HG03520 (cell line): ENCODE measurements at regions not wholly inside any gene's neighbourhood (a gene's known extent, or its start where the extent isn't known, plus 50 kb on each side); places are given as distances from the start of the nearest gene placed in this dataset.
"Not testable (repeated sequence)": the region's sequence is repeated elsewhere in the genome, so short reads cannot be mapped to it uniquely, and the experiment has no call there.

ENCODE experiments used
- ATAC-seq: cut with Tn5 transposase; IDR thresholded peaks from one replicate; pipeline ENCODE4 v1.9.1; 2021; ENCODE audit warnings: mild to moderate bottlenecking, moderate library complexity; ENCODE audit not compliant: unreplicated experiment

DNA sequence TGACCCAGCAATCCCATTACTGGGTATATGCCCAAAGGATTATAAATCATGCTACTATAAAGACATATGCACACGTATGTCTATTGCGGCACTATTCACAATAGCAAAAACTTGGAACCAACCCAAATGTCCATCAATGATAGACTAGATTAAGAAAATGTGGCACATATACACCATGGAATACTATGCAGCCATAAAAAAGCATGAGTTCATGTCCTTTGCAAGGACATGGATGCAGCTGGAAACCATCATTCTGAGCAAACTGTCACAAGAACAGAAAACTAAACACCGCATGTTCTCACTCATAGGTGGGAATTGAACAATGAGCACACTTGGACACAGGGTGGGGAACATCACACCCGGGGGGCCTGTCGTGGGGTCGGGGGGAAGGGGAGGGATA, 80.1 kb upstream of the TMEM170B start:
- not testable (repeated sequence) for ATAC-seq

DNA sequence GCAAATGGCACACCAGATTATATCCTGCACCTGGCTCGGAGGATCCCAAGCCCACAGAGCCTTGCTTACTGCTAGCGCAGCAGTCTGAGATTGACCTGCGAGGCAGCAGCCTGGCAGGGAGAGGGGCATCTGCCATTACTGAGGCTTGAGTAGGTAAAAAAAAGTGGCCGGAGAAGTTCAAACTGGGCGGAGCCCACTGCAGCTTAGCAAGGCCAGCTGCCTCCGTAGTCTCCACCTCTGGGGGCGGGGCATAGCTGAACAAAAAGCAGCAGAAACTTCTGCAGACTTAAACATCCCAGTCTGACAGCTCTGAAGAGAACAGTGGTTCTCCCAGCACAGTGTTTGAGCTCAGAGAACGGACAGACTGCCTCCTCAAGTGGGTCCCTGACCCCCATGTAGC, 85.4 kb upstream of the TMEM170B start:
- ATAC-seq, result not testable (repeated sequence)

DNA sequence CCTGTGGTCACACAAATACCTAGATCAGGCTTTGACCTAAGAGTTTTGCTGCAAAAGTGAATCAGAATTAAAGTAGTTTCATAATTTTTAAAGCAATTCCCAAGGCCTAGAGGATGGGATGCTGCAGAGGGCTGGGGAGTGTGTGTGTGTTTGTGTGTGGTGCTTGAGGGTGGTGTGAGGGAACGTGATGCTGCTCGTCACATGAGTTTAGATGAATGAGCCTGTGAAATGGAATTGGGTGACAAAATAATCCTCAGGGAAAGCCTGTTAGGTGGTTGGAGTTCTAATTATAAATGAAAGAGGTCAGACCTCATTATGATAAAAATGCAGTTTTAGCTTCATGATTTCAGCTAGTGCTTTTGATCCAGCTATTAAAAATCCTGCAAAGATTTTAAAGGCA, 87.5 kb upstream of the TMEM170B start:
- ATAC-seq, result no peak

DNA sequence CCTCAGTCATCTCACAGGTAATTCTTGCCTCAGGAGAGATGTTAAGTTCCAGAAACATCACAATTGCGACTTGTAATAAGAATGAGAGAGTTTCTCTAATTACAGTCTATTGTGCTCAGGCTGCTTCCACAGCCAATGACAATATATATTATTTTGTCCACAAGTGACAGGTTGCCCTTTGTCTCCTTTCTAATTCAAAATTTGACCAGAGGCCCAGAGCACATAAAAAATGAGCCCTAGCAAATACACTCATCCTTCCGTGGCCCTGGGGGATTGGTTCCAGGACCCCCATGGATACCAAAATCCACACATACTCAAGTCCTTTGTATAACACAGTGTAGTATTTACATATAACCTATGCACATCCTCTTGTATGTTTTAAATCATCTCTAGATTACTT, 88.1 kb upstream of the TMEM170B start:
- ATAC-seq, result no peak

DNA sequence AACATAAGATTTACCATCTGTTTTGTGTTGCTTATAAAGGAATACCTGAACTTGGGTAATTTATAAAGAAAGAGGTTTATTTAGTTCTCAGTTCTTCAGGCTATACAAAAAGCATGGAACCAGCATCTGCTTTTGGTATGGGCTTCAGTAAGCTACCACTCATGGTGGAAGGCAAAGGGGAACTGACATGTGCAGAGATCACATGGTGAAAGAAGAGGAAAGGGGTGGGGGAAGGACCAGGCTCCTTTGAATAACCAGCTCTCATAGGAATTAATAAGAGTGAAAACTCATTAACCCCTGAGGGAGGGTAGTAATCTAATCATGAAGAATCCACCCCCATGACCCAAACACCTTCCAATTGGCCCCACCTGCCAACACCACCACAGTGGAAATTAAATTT, 89.5 kb upstream of the TMEM170B start:
- no peak for ATAC-seq

DNA sequence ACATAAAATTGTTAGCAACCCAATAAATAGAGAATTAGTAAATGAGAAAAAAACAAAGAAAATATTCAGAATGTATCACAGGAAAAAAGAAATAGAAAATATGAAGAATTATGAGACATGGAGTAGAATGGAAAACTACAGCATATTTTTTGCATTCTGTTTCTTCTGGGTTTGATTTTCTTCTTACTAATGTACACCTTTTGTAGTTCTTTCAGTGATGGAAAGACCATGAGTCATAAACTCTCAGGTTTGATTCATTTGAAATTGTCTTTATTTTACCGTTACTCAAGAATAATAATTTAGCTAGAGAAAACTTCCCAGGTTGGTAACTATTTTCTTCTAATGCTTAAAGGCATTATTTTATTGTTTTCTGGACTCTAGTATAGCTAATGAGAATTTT, 90.3 kb upstream of the TMEM170B start:
- no peak for ATAC-seq

DNA sequence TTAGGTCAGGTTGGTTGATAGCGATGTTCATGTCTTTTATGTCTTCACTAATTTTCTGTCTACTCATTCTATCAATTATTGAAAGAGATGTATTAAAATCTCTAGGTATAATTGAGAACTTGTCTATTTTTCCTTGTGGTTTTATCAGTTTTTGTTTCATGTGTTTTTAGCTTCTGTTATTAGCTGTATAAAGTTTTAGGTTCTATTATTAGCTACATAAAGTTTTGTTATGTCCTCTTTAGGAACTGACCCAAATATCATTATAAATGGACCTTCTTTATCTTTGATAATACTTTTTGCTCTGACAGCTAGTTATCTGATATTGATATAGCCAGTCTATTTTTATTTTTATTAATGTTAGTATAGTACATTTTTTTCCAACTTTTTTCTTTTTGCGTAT, 92.4 kb upstream of the TMEM170B start:
- no peak for ATAC-seq

DNA sequence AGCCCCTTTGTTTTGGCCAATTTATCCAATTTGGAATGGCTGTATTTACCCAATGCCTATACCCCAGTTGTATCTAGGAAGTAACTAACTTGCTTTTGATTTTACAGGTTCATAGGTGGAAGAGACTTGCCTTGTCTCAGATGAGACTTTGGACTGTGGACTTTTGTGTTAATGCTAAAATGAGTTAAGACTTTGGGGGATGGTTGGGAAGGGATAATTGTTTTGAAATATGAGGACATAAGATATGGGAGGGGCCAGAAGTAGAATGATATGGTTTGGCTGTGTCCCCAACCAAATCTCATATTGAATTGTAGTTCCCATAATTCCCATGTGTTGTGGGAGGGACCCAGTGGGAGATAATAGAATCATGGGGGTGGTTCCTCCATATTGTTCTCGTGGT, 94.4 kb upstream of the TMEM170B start:
- not testable (repeated sequence) for ATAC-seq

DNA sequence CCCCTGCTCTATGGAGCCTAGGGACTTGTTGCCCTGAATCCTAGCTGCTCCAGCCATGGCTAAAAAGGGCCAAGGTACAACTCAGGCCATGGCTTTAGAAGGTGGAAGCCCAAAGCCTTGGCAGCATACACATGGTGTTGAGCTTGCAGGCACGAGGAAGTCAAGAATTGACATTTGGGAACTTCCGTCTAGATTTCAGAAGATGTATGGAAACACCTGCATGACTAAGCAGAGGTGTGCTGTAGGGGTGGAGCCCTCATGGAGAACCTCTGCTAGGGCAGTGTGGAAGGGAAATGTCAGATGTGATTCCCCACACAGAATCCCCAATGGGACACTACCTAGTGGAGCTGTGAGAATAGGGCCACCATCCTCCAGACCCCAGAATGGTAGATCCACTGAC, 95.1 kb upstream of the TMEM170B start:
- ATAC-seq, result no peak

DNA sequence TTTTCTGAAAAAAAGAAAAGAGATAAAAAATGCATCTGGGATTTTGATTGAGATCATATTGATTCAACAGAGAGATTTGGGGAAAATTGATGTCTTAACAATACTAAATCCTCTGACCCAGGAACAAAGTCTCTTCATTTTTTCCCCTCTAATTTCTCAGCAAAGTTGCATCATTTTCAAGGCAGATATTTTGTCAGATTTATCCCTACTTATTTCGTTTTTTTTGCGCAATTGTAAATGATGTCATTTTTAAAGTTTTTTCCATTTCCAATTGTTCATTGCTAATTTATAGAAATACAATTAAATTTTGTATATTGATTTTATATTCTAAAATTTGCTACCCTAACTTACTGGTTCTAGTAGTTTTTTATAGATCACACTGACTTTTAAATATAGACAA, 97.7 kb upstream of the TMEM170B start:
- ATAC-seq, result no peak

DNA sequence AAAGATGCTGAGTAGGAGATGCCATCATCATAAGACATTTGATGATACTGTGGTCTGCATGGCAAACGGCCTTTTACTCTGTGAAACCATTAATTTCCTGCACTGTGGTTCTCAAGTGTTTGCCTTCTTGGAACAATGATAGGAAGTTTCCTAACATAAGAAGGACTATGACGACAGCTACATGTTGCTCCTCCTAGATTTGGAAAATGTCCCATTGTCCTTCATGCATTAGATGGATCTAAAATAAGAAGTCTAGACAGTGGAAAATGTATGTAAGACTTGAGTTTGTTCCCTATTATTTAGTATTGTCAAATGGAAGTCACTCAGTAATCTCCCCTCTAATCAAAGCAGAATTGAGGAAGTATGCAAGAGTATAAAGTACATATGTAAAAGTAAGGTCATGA, 98.5 kb upstream of the TMEM170B start:
- ATAC-seq, result no peak

DNA sequence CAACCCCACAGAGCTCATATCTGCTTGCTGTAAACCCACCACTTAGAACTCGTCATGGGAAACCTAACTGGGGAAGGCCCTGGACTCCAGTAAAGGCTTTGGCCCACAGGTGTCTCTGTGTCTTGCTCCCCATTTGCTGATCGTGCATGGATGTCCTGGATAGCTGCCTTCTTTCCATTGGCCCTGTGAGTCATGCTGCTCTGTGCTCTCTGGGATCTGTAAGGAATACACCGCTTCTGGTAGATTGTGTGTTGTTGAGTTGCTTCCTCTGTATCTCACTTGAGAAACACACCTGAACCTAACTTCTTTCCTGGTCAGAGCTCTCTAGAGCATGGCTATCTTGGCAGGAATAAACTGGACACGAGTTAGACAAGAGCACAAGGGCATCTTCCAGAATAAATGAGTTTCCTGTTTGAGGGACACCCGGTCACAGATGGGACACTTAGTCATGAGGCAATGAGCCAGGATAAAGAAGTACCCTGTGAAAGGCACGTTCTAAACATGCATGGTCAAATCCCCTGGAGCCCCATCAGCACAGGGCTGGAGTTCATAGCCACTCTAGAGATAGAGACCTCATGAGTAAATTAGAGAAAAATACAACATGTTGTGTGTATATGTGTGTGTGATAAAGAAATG, 99.6 kb upstream of the TMEM170B start:
- no peak for ATAC-seq

DNA sequence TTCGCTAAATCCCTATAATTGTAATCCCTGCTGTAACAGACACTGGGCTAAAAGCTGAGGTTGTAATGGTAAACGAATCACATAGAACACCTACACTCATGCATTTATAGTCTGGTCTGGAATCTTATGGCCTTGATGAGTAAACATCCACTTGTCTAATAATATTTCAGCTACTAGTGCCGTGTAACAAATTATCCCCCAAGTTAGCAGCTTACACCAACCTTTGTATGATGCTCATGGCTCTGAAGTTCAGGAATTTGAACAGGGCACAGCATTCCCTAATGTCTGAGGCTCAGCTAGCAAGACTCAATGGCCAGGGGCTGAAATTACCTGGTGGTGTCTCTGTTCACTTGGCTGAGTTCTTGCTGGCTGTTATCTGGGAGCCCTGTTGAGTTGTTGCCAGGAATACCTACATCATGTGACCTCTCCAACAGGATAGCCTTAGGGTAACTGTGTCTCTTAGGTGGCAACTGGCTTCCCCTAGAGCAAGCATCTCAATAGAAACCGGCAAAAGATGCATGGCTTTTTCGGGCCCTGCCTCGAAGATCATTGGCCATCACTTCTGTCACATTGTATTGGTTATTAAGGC, 100.9 kb upstream of the TMEM170B start:
- no peak for ATAC-seq

DNA sequence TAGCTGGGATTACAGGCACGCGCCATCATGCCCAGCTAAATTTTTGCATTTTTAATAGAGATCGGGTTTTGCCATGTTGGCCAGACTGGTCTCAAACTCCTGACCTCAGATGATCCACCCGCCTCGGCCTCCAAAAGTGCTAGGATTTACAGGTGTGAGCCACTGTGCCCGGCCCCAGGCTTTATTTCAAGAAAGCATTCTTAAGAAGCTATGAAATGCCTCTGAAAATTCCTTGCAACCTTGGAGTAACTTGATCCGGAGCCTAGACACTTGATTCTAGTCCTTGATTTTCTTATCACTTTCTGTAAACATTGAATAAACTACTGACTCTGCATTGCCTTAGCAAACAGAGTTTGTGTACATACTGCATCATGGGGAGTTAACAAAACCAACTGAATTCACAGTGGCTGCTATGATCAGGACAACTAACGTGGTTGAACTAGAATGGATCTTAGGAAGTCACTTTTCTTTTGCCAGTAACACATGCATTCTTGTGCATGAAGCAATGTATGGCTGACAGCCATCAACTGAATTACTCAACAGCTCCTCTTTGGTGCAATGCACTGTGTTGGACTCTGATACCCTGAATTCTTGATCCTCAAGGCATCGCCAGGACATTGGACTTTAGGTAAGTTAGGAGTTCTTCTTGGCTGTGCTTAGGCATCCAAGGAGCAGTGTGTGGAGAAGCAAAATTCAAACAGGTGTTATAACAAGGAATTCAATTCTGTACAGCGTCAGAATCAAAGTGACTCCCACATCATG, 102.8 kb upstream of the TMEM170B start:
- no peak for ATAC-seq

DNA sequence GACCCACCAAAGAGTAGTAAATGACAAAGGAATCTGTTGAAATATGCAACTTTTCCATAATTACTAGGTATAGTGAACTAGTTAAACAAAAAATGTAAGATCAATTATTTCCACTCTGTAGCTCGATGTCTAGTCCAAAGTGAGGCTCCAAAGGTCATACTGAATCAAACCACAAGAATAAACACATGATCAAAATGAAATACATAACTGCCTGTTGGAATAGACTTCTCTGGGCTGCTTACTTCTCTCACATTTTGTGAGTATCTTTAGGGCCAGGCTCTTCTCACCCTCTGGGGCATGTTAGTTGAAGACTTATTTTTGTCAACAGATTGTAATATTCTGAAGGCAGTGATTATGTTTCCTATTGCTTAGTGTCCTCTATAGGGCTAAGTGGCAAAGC, 103.7 kb upstream of the TMEM170B start:
- no peak for ATAC-seq

DNA sequence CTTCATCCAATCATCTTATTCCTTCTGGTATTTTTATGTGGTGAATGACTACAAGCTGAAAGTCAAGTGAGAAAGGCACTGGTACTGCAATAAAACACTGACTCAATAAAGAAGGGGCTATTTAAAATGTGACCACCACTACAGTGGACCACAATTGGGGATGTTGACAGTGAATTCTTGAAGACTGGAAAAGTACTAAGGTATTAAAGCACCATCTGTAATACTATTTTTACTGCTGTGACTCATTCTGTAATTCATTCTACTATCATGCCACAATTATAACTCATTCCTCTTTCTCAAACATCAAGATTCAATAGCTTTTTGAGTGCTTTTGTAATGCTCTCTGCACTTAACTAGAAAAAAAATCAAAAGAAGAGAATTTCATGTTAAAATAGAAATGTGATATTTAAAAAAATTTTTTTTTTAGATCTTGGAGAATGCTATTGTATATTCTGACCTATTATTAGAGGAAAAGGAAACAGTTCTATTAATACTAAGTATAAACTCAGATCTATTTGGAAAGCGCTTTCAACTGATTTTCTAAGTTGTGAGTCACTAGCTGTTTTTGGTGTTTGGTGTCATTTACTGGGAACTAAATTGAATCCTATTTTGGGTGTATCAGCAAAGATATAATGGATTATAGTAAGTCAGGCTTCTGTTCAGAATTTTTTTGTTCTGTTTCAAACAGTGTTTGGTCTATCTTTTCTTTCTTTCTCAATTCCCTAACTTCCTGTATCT, 104.7 kb upstream of the TMEM170B start:
- no peak for ATAC-seq

DNA sequence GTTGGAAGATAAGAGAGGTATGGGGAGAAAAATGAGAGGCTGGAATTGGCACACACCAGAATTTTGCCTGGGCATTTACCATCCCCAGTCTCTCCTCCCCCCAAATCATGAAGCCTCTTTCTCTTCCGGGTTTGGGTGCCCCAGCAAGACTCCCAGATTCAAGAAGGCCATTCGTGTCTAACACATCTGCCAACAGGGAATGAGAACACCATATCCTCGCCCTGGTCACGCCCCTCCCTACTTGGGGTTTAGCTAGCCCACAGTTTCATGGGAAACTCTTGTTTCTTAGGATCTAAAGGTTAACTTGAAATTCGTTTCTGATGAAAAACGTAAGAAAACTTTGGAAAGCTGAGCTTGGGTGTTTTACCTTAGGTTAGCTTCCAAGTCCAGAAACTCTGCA, 105.5 kb upstream of the TMEM170B start:
- ATAC-seq, result no peak

DNA sequence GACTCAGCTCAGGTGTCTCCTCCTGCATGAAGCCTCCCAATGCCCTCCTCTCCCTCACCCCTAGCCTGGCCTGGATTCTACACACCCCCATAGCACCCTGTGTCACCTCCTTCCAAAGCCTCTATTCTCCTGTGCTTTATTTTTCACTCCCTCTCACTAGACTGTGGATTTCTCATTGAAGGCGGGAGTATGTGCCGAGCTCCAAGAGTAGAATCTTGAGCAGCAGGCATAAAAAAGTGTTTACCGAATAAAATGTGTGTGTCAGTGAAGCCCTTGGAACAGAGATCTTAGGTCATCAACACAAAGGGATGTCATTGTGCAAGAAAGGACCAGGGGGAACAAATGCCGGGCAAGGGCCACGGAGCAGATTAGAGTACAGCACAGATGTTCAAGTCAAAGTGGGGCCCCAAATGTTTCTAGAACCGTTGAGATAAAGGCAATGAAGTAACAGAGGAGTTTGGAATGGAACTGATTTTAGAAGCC, 106.1 kb upstream of the TMEM170B start:
- ATAC-seq, result no peak

DNA sequence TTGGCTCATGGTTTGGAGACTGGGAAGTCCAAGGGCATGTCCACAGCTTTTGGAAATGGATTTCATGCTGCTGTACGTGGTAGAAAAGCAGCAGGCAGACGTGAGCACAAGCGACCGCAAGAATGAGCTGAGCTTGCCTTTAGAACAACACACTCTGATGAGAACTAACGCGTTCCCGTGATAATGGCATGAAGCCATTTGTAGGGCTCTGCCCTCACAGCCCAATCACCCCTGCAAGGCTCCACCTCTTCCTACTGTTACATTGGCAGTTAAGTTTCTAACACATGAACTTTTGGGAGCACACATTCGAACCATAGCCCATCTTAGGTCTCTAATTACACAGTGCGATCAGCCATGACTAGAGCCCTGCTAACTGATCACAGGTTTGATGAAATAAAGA, 107.5 kb upstream of the TMEM170B start:
- no peak for ATAC-seq

DNA sequence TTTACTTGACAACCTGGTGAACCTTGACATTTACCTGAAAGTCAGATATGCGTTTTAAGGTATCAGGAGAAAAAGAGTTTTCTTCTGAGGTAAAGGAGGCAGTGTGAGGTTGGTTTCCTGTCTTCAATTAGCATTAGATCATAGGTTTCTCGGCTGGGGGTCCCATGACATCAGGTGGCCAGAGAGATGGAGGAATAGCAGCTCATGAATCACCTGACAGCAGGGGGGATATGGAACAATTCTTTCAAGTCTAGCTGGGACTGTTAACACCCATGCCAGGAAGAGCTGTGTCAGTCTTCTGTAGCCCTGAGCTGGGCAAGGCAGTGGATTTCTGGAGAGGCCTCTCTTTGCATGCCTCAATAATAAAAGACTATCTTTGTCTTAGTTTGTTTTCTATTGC, 108.0 kb upstream of the TMEM170B start:
- no peak for ATAC-seq

DNA sequence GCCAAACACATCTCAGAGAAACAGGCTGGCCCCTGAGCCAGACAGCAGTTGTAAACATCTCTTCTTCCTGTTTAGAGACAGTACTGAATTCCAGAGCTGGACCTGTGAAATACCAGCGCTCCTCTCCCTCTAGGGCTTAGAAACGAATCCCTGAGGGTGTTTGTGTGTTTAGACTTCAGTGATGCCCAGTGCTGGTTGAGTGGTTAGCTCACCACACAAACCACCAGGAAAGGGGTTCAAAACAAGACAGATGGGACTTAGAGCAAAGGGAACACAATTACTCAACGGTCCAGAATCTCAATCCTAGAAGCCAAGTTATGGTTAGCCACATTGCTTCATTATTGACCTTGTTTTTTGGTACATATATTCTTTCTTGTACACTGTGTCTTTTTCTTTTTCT, 108.7 kb upstream of the TMEM170B start:
- peak; percentile 50 for ATAC-seq

DNA sequence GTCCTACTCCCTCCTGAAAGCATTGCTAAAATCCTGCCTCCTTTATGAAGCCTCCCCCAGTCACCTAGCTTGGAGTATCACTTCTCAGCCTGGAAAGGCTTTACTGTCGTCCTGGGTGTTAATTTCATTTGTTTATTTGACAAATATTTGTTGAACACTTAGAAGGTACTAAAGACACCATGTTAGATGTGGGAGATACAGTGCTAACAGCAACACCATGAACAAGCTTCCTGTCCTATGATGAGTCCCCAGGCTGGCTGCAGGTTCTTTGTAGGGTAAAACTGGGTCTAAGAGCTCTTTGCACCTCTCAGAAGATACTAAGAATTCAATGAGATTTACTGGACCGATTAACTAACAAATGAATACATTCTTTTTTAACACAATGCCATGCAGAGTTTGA, 109.2 kb upstream of the TMEM170B start:
- peak; percentile 19 for ATAC-seq
